ENCODE measurements at regions not wholly inside any gene's neighbourhood (a gene's known extent, or its start where the extent isn't known, plus 50 kb on each side); places are given as distances from the start of the nearest gene placed in this dataset.
A peak's percentile ranks its signal among the peaks of the same experiment; 100 is the strongest.

DNA sequence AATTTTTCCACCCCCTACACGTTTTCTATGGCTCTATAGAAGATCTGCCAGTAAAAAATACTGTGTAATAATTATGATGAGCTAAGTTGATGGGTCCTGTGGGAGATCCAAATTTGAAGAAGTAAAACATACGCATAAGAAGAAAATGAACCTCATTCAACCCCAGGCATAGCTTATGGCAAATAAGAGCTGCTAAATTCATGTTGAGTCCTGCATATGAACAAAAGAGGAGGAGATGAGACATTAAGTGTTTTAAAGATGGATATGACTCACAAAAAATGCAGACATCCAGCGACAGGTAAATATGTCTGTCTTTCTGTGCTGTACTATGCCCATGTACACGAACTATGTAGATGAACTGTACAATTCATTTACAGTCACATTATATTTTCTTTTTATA lies 101.9 kb downstream of the LIG4 start:
- Histone ChIP-seq H2BK12ac (ENCODE audit: low read length in 2 of 2) (no peak overlapping the region), H3K18ac (ENCODE audit: low read depth in 1 of 2, low read length in 2 of 2) (no peak overlapping the region), H3K79me1 (replicated peaks; ENCODE audit: low read length, poor library complexity, severe bottlenecking) (no peaks in the 10 kb centered on the region), H2BK15ac (ENCODE audit: low read depth, poor library complexity, severe bottlenecking) (no peak overlapping the region), H3K27me3 (ENCODE audit: control insufficient read depth in 1 of 2, insufficient read depth in 1 of 2, low read length in 2 of 2) (no peaks in the 10 kb centered on the region), H3K27ac (ENCODE audit: low read length, poor library complexity, severe bottlenecking) (no peak overlapping the region), H3K9ac (ENCODE audit: low read length) (no peak overlapping the region), H2BK5ac (ENCODE audit: low read depth, low read length, poor library complexity, severe bottlenecking) (no peak overlapping the region), H4K91ac (ENCODE audit: low read length) (no peak overlapping the region), H2AK5ac (ENCODE audit: low read length, severe bottlenecking) (no peak overlapping the region), H3K4ac (ENCODE audit: low read depth in 1 of 2, low read length in 2 of 2) (no peak overlapping the region), H3K4me1 (ENCODE audit: control insufficient read depth, insufficient read depth, low read depth, low read length) (no peaks in the 10 kb centered on the region), H3K4me2 (ENCODE audit: low read length, poor library complexity, severe bottlenecking) (no peak overlapping the region), H3K23ac (ENCODE audit: low read length in 2 of 2) (no peak overlapping the region), H3K4me3 (ENCODE audit: insufficient read depth in 1 of 2, low read depth in 1 of 2, low read length in 2 of 2) (no peak overlapping the region), H3K36me3 (ENCODE audit: control insufficient read depth in 1 of 2, insufficient read depth in 2 of 2, low read depth in 1 of 2, low read length in 2 of 2) (no peaks in the 10 kb centered on the region), H3K9me3 (ENCODE audit: control insufficient read depth, low read length) (no peaks in the 10 kb centered on the region), H3K14ac (ENCODE audit: low read length in 2 of 2) (no peak overlapping the region), H2BK120ac (ENCODE audit: low read depth, low read length) (no peak overlapping the region), H4K8ac (ENCODE audit: low read length) (no peak overlapping the region), H2AFZ (ENCODE audit: low read depth, low read length) (no peak overlapping the region)
- DNase-seq: no peak
- WGBS: 100% methylated on average over 2 of the region's 4 CpGs

- no peak overlapping the region for H4K8ac ChIP-seq (ENCODE audit: low read length)
- H3K27ac ChIP-seq (ENCODE audit: low read length, poor library complexity, severe bottlenecking): no peak overlapping the region
- H3K79me1 ChIP-seq (replicated peaks; ENCODE audit: low read length, poor library complexity, severe bottlenecking): no peaks in the 10 kb centered on the region
- H2BK15ac ChIP-seq (ENCODE audit: low read depth, poor library complexity, severe bottlenecking): no peak overlapping the region
- no peak overlapping the region for H3K4me2 ChIP-seq (ENCODE audit: low read length, poor library complexity, severe bottlenecking)
- no peak overlapping the region for H3K4me3 ChIP-seq (ENCODE audit: insufficient read depth in 1 of 2, low read depth in 1 of 2, low read length in 2 of 2)
- no peak overlapping the region for H3K9ac ChIP-seq (ENCODE audit: low read length)
- no peak overlapping the region for H2BK5ac ChIP-seq (ENCODE audit: low read depth, low read length, poor library complexity, severe bottlenecking)
- no peaks in the 10 kb centered on the region for H3K4me1 ChIP-seq (ENCODE audit: control insufficient read depth, insufficient read depth, low read depth, low read length)
- no peak overlapping the region for H4K91ac ChIP-seq (ENCODE audit: low read length)
- H3K27me3 ChIP-seq (ENCODE audit: control insufficient read depth in 1 of 2, insufficient read depth in 1 of 2, low read length in 2 of 2): no peaks in the 10 kb centered on the region
- H2AFZ ChIP-seq (ENCODE audit: low read depth, low read length): no peak overlapping the region
- H3K4ac ChIP-seq (ENCODE audit: low read depth in 1 of 2, low read length in 2 of 2): no peak overlapping the region
- no peak overlapping the region for H2AK5ac ChIP-seq (ENCODE audit: low read length, severe bottlenecking)
- H3K23ac ChIP-seq (ENCODE audit: low read length in 2 of 2): no peak overlapping the region
- H2BK12ac ChIP-seq (ENCODE audit: low read length in 2 of 2): no peak overlapping the region
- H2BK120ac ChIP-seq (ENCODE audit: low read depth, low read length): no peak overlapping the region
- no peak for DNase-seq
- no peaks in the 10 kb centered on the region for H3K36me3 ChIP-seq (ENCODE audit: control insufficient read depth in 1 of 2, insufficient read depth in 2 of 2, low read depth in 1 of 2, low read length in 2 of 2)
- H3K14ac ChIP-seq (ENCODE audit: low read length in 2 of 2): no peak overlapping the region
- H3K9me3 ChIP-seq (ENCODE audit: control insufficient read depth, low read length): no peaks in the 10 kb centered on the region
- H3K18ac ChIP-seq (ENCODE audit: low read depth in 1 of 2, low read length in 2 of 2): no peak overlapping the region
- WGBS: 36% methylated on average over 1 of the region's 2 CpGs
These were observed 110.6 kb downstream of the LIG4 start for GRCh38 chr13:108104736-108105135.

DNA sequence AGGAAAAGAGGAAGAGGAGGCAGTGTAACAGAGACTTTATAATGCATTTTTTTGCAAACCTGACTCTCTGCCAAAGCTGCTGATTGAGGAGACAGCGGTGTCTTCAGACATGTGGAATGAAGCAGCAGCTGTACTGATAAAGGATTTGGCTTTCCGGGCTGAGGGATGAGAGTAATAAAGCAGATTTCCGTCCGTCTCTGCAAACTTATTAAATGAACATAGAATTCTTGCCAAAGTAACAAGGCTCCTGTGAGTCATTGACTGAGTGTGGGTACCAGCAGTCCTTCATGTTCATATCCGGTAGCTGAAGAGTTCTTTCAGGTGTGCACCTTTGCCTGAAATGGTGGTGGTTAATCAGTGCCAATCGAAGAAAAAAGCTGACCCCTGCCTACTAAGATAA lies 112.6 kb downstream of the LIG4 start:
- H2AK5ac ChIP-seq (ENCODE audit: low read length, severe bottlenecking): no peak overlapping the region

GRCh38 chr13:108096301-108096915 lies 118.9 kb downstream of the LIG4 start:
- no peaks in the 10 kb centered on the region for H3K36me3 ChIP-seq (ENCODE audit: control insufficient read depth in 1 of 2, insufficient read depth in 2 of 2, low read depth in 1 of 2, low read length in 2 of 2)

More for the DNA sequence above, 112.6 kb downstream of the LIG4 start:
- H3K23ac ChIP-seq (ENCODE audit: low read length in 2 of 2): no peak overlapping the region
- no peak overlapping the region for H3K9ac ChIP-seq (ENCODE audit: low read length)
- no peak overlapping the region for H3K4me2 ChIP-seq (ENCODE audit: low read length, poor library complexity, severe bottlenecking)
- H3K36me3 ChIP-seq (ENCODE audit: control insufficient read depth in 1 of 2, insufficient read depth in 2 of 2, low read depth in 1 of 2, low read length in 2 of 2): no peaks in the 10 kb centered on the region
- H2BK15ac ChIP-seq (ENCODE audit: low read depth, poor library complexity, severe bottlenecking): no peak overlapping the region
- H3K27ac ChIP-seq (ENCODE audit: low read length, poor library complexity, severe bottlenecking): no peak overlapping the region
- no peak overlapping the region for H4K91ac ChIP-seq (ENCODE audit: low read length)
- H2BK120ac ChIP-seq (ENCODE audit: low read depth, low read length): no peak overlapping the region
- 89% methylated on average over 6 of the region's 6 CpGs for WGBS
- H2BK12ac ChIP-seq (ENCODE audit: low read length in 2 of 2): no peak overlapping the region
- no peak overlapping the region for H2BK5ac ChIP-seq (ENCODE audit: low read depth, low read length, poor library complexity, severe bottlenecking)
- no peaks in the 10 kb centered on the region for H3K27me3 ChIP-seq (ENCODE audit: control insufficient read depth in 1 of 2, insufficient read depth in 1 of 2, low read length in 2 of 2)
- H3K4me1 ChIP-seq (ENCODE audit: control insufficient read depth, insufficient read depth, low read depth, low read length): no peaks in the 10 kb centered on the region
- no peak for DNase-seq
- no peak overlapping the region for H4K8ac ChIP-seq (ENCODE audit: low read length)
- no peak overlapping the region for H3K4ac ChIP-seq (ENCODE audit: low read depth in 1 of 2, low read length in 2 of 2)
- no peaks in the 10 kb centered on the region for H3K9me3 ChIP-seq (ENCODE audit: control insufficient read depth, low read length)
- no peak overlapping the region for H3K18ac ChIP-seq (ENCODE audit: low read depth in 1 of 2, low read length in 2 of 2)
- H3K4me3 ChIP-seq (ENCODE audit: insufficient read depth in 1 of 2, low read depth in 1 of 2, low read length in 2 of 2): no peak overlapping the region
- no peak overlapping the region for H2AFZ ChIP-seq (ENCODE audit: low read depth, low read length)
- H3K79me1 ChIP-seq (replicated peaks; ENCODE audit: low read length, poor library complexity, severe bottlenecking): no peaks in the 10 kb centered on the region
- no peak overlapping the region for H3K14ac ChIP-seq (ENCODE audit: low read length in 2 of 2)

More at GRCh38 chr13:108096301-108096915, 118.9 kb downstream of the LIG4 start:
- no peak for DNase-seq
- Histone ChIP-seq H3K14ac (ENCODE audit: low read length in 2 of 2) (no peak overlapping the region), H3K79me1 (replicated peaks; ENCODE audit: low read length, poor library complexity, severe bottlenecking) (no peaks in the 10 kb centered on the region), H3K18ac (ENCODE audit: low read depth in 1 of 2, low read length in 2 of 2) (no peak overlapping the region), H3K9me3 (ENCODE audit: control insufficient read depth, low read length) (no peaks in the 10 kb centered on the region), H3K4me1 (ENCODE audit: control insufficient read depth, insufficient read depth, low read depth, low read length) (no peaks in the 10 kb centered on the region), H3K27ac (ENCODE audit: low read length, poor library complexity, severe bottlenecking) (no peak overlapping the region), H2AK5ac (ENCODE audit: low read length, severe bottlenecking) (no peak overlapping the region), H3K4me2 (ENCODE audit: low read length, poor library complexity, severe bottlenecking) (no peak overlapping the region), H2BK5ac (ENCODE audit: low read depth, low read length, poor library complexity, severe bottlenecking) (no peak overlapping the region), H4K8ac (ENCODE audit: low read length) (no peak overlapping the region), H3K4ac (ENCODE audit: low read depth in 1 of 2, low read length in 2 of 2) (no peak overlapping the region), H3K9ac (ENCODE audit: low read length) (no peak overlapping the region), H3K27me3 (ENCODE audit: control insufficient read depth in 1 of 2, insufficient read depth in 1 of 2, low read length in 2 of 2) (no peaks in the 10 kb centered on the region), H3K23ac (ENCODE audit: low read length in 2 of 2) (no peak overlapping the region), H2BK12ac (ENCODE audit: low read length in 2 of 2) (no peak overlapping the region), H4K91ac (ENCODE audit: low read length) (no peak overlapping the region), H3K4me3 (ENCODE audit: insufficient read depth in 1 of 2, low read depth in 1 of 2, low read length in 2 of 2) (no peak overlapping the region), H2AFZ (ENCODE audit: low read depth, low read length) (peak overlapping the region; percentile 27), H2BK15ac (ENCODE audit: low read depth, poor library complexity, severe bottlenecking) (no peak overlapping the region), H2BK120ac (ENCODE audit: low read depth, low read length) (no peak overlapping the region)
- WGBS: 76% methylated on average over 3 of the region's 5 CpGs

Measured in mesenchymal stem cell (in vitro differentiated cells and primary cell).